Endothelial cell of umbilical vein (primary cell): ENCODE measurements at regions not wholly inside any gene's neighbourhood (a gene's known extent, or its start where the extent isn't known, plus 50 kb on each side); places are given as distances from the start of the nearest gene placed in this dataset.

ENCODE experiments used
- BruUV-seq: library from RNA; stranded (reverse); fragments of 400-500 nt; replicated peaks from 2 replicates; lab custom pipeline; 2021; lab: Mats Ljungman, UMichigan
- CTCF ChIA-PET: fragments of 300-600, 350-600 bp; sonication (Branson Sonifier 250); formaldehyde crosslinking; loops from one replicate; lab custom pipeline; 2021; ENCODE audit warnings: antibody characterized with exemption, inconsistent platforms; lab: Charles Lee
- POLR2A ChIA-PET: fragments of 300-600, 350-600 bp; sonication (Branson Sonifier 250); formaldehyde crosslinking; loops from one replicate; lab custom pipeline; 2021; ENCODE audit warnings: antibody characterized with exemption, inconsistent platforms; lab: Charles Lee
- DNase-seq: peaks from one replicate; pipeline ENCODE4 v3.0.0-alpha.2; 2011; ENCODE audit warnings: low read depth, low spot score
- FAIRE-seq: peaks from 2 replicates; lab custom pipeline; 2011; peaks lifted over from hg19 to GRCh38; lab: Jason Lieb, UNC
- H2AFZ ChIP-seq: 2 replicates; pipeline ENCODE4 v1.6.0; 2012; ENCODE audit warnings: low read depth, low read length, control low read depth, inconsistent platforms
- H3K27ac ChIP-seq: 2 replicates; pipeline ENCODE4 v1.5.1; 2011; ENCODE audit warnings: low read depth, mild to moderate bottlenecking, control low read depth, low read length, moderate library complexity; ENCODE audit not compliant: insufficient read depth
- H3K27me3 ChIP-seq, 2 experiments: 2 replicates each; pipeline versions ENCODE4 v1.6.0 to v1.6.1; 2011; ENCODE audit warnings: low read length in 2 of 2, mixed read lengths in 1 of 2; ENCODE audit not compliant: control insufficient read depth in 2 of 2, insufficient read depth in 2 of 2
- H3K36me3 ChIP-seq, 2 experiments: 2 replicates in 1 of 2; 3 replicates in 1 of 2; pipeline ENCODE4 v1.5.1; 2011; ENCODE audit warnings: low read length in 2 of 2, mild to moderate bottlenecking in 1 of 2, moderate library complexity in 1 of 2; ENCODE audit not compliant: control insufficient read depth in 2 of 2, insufficient read depth in 2 of 2; ENCODE audit errors: extremely low read depth in 1 of 2
- H3K4me1 ChIP-seq: 3 replicates; pipeline ENCODE4 v1.5.1; 2011; ENCODE audit warnings: mild to moderate bottlenecking, low read length; ENCODE audit not compliant: control insufficient read depth, insufficient read depth; ENCODE audit errors: extremely low read depth
- H3K4me2 ChIP-seq: 2 replicates; pipeline ENCODE4 v1.6.1; 2011; ENCODE audit warnings: low read length, control low read depth, mixed read lengths; ENCODE audit not compliant: insufficient read depth
- H3K4me3 ChIP-seq, 3 experiments: fragments of 200-600 bp in 1 of 3; sonication (generic), shearing (Covaris generic) in 1 of 3; replicated peaks in 1 of 3; 2 replicates each; pipeline ENCODE4 v1.5.1; 2011 to 2016; ENCODE audit warnings: control low read depth in 3 of 3, low read length in 3 of 3, mild to moderate bottlenecking in 2 of 3, inconsistent platforms in 1 of 3, low read depth in 1 of 3, moderate library complexity in 1 of 3; ENCODE audit not compliant: insufficient read depth in 1 of 3
- H3K79me2 ChIP-seq: 2 replicates; pipeline ENCODE4 v1.6.0; 2012; ENCODE audit warnings: low read length, inconsistent platforms; ENCODE audit not compliant: control insufficient read depth, insufficient read depth
- H3K9ac ChIP-seq: replicated peaks from 2 replicates; pipeline ENCODE3; 2011; ENCODE audit warnings: low read length, control low read depth; ENCODE audit not compliant: insufficient read depth; ENCODE audit errors: extremely low read depth
- H3K9me1 ChIP-seq: replicated peaks from 3 replicates; pipeline ENCODE4 v1.6.0; 2011; ENCODE audit warnings: mild to moderate bottlenecking, low read length; ENCODE audit not compliant: control insufficient read depth, insufficient read depth; ENCODE audit errors: extremely low read depth
- H3K9me3 ChIP-seq: replicated peaks from 2 replicates; pipeline ENCODE4 v1.5.1; 2012; ENCODE audit warnings: low read length, inconsistent platforms; ENCODE audit not compliant: control insufficient read depth, insufficient read depth
- H4K20me1 ChIP-seq: replicated peaks from 2 replicates; pipeline ENCODE3; 2011; ENCODE audit warnings: mild to moderate bottlenecking, low read length; ENCODE audit not compliant: control insufficient read depth, insufficient read depth; ENCODE audit errors: extremely low read depth
- CTCF ChIP-seq, 2 donors: IDR thresholded peaks; 1 replicate in 1 of 2; 2 replicates in 1 of 2; pipeline ENCODE4 v1.5.1; 2011; ENCODE audit warnings: low read length in 2 of 2, mild to moderate bottlenecking in 2 of 2, moderate library complexity in 2 of 2, control low read depth in 1 of 2, inconsistent platforms in 1 of 2, low read depth in 1 of 2; ENCODE audit not compliant: insufficient read depth in 1 of 2; ENCODE audit errors: extremely low read depth in 1 of 2
- EZH2 ChIP-seq: IDR thresholded peaks from 2 replicates; pipeline ENCODE4 v1.6.1; 2012; ENCODE audit warnings: borderline replicate concordance, low read depth, mild to moderate bottlenecking, moderate library complexity, low read length, inconsistent platforms; ENCODE audit not compliant: severe bottlenecking
- FOS ChIP-seq: IDR thresholded peaks from 2 replicates; pipeline ENCODE4 v1.6.1; 2011; ENCODE audit warnings: mild to moderate bottlenecking, low read length, moderate library complexity, borderline replicate concordance; ENCODE audit not compliant: insufficient read depth
- GATA2 ChIP-seq: IDR thresholded peaks from 2 replicates; pipeline ENCODE4 v1.7.0; 2011; ENCODE audit warnings: low read depth, mild to moderate bottlenecking, moderate library complexity, mixed read lengths, low read length; ENCODE audit not compliant: insufficient read length, insufficient read depth
- JUN ChIP-seq: IDR thresholded peaks from 2 replicates; pipeline ENCODE4 v1.6.1; 2011; ENCODE audit warnings: borderline replicate concordance, low read depth; ENCODE audit not compliant: insufficient read length, insufficient read depth
- MAX ChIP-seq: IDR thresholded peaks from 2 replicates; pipeline ENCODE4 v1.6.1; 2011; ENCODE audit not compliant: insufficient read depth, insufficient read length
- MYC ChIP-seq: IDR thresholded peaks from one replicate; pipeline ENCODE4 v1.6.1; 2011; ENCODE audit warnings: mild to moderate bottlenecking, low read depth, low read length
- POLR2A ChIP-seq: IDR thresholded peaks from 2 replicates; pipeline ENCODE4 v1.6.1; 2012; ENCODE audit warnings: low read depth, mild to moderate bottlenecking, control low read depth, low read length
- POLR2AphosphoS5 ChIP-seq: IDR thresholded peaks from 2 replicates; pipeline ENCODE4 v1.6.1; 2012; ENCODE audit warnings: low read depth, mild to moderate bottlenecking, control low read depth, low read length, moderate library complexity; ENCODE audit not compliant: insufficient read depth
- dilution Hi-C: fragments of 300-500 bp; cut with MboI; formaldehyde crosslinking; loops from one replicate; pipeline ENCODE4 v1.15.0; 2019; ENCODE audit warnings: low sequenced_read_pairs; ENCODE audit not compliant: extremely low pct_ligation_motif_present
- intact Hi-C: fragments of 100-400 bp; cut with micrococcal nuclease; formaldehyde crosslinking; loops from one replicate; pipeline ENCODE4 v1.10.0; 2022

GRCh38 chr2:167504695-167505094, 616.4 kb downstream of the XIRP2 start:
- BruUV-seq = no TSS peak

GRCh38 chr2:167504061-167504460, 615.8 kb downstream of the XIRP2 start:
- POLR2A ChIA-PET = no interaction called here
- Histone ChIP-seq H3K9me3 (no peaks in the 10 kb centered on the region), H2AFZ (no peak overlapping the region), H3K27ac (no peak overlapping the region), H3K9me1 (no peaks in the 10 kb centered on the region), H3K36me3 (no peaks in the 10 kb centered on the region), H3K4me3 (no peak overlapping the region), H4K20me1 (no peaks in the 10 kb centered on the region), H3K79me2 (no peaks in the 10 kb centered on the region), H3K4me2 (peak overlapping the region; percentile 17), H3K4me1 (peaks cover 11% of the 10 kb centered on the region), H3K9ac (no peak overlapping the region), H3K27me3 (no peaks in the 10 kb centered on the region)
- no peak for TF ChIP-seq EZH2
- TF ChIP-seq MYC = no peak
- TF ChIP-seq JUN = no peak
- no peak for TF ChIP-seq CTCF (IDR thresholded peaks at IDR 0.05; ENCODE audit: extremely low read depth in 1 of 2, insufficient read depth in 1 of 2, low read depth in 1 of 2, low read length in 2 of 2)
- no peak for TF ChIP-seq POLR2A
- TF ChIP-seq FOS = no peak
- TF ChIP-seq GATA2 = no peak
- no peak for TF ChIP-seq MAX
- no peak for TF ChIP-seq POLR2AphosphoS5
- intact Hi-C loops (loop anchor here (10.0 kb wide), 1 partner anchor 611 kb away; no protein-coding TSS in a partner anchor), dilution Hi-C loops (no loop called here)
- CTCF ChIA-PET = interaction anchor here (1.0 kb wide), 1 partner anchor 13 kb away, joined by 3 read pairs; no protein-coding TSS in a partner anchor
- peak; percentile 47 for DNase-seq
- no peak for FAIRE-seq
- BruUV-seq = no TSS peak

More at GRCh38 chr2:167504695-167505094, 616.4 kb downstream of the XIRP2 start:
- no peak for FAIRE-seq
- no peak overlapping the region for H3K9ac ChIP-seq
- H3K27me3 ChIP-seq = no peaks in the 10 kb centered on the region
- ChIA-PET POLR2A (no interaction called here), CTCF (interaction anchor here (1.0 kb wide), 1 partner anchor 12 kb away, joined by 3 read pairs; no protein-coding TSS in a partner anchor)
- H3K4me2 ChIP-seq = no peak overlapping the region
- H3K79me2 ChIP-seq = no peaks in the 10 kb centered on the region
- H2AFZ ChIP-seq = no peak overlapping the region
- no peaks in the 10 kb centered on the region for H4K20me1 ChIP-seq
- no peak overlapping the region for H3K27ac ChIP-seq
- H3K36me3 ChIP-seq = no peaks in the 10 kb centered on the region
- peaks cover 17% of the 10 kb centered on the region for H3K4me1 ChIP-seq
- intact Hi-C loops = loop anchor here (10.0 kb wide), 1 partner anchor 610 kb away; no protein-coding TSS in a partner anchor
- H3K4me3 ChIP-seq = no peak overlapping the region
- no peak for DNase-seq
- H3K9me3 ChIP-seq = no peaks in the 10 kb centered on the region
- TF ChIP-seq FOS (no peak), GATA2 (no peak), POLR2A (no peak), JUN (no peak)
- dilution Hi-C loops = no loop called here
- H3K9me1 ChIP-seq = no peaks in the 10 kb centered on the region
